Neural crest cell (in vitro differentiated cells): ENCODE measurements at regions not wholly inside any gene's neighbourhood (a gene's known extent, or its start where the extent isn't known, plus 50 kb on each side); places are given as distances from the start of the nearest gene placed in this dataset.
A peak's percentile ranks its signal among the peaks of the same experiment; 100 is the strongest.

Experiments
- DNase-seq: peaks from one replicate; pipeline ENCODE4 v3.0.0; 2021; ENCODE audit warnings: low read depth, mixed read lengths, low spot score
- H3K27ac Mint-ChIP-seq: one replicate; pipeline ENCODE4 v1.8.0; 2021; ENCODE audit warnings: mild to moderate bottlenecking, mixed read lengths; ENCODE audit not compliant: unreplicated experiment
- H3K27me3 Mint-ChIP-seq: 2 replicates; pipeline ENCODE4 v1.8.0; 2021; ENCODE audit warnings: low read depth, mild to moderate bottlenecking, mixed read lengths
- H3K36me3 Mint-ChIP-seq: 2 replicates; pipeline ENCODE4 v1.8.0; 2021; ENCODE audit warnings: low read depth, mild to moderate bottlenecking, mixed read lengths
- H3K4me1 Mint-ChIP-seq: 2 replicates; pipeline ENCODE4 v1.8.0; 2021; ENCODE audit warnings: mixed read lengths
- H3K4me3 Mint-ChIP-seq: one replicate; pipeline ENCODE4 v1.8.0; 2021; ENCODE audit warnings: mild to moderate bottlenecking, mixed read lengths
- H3K9me3 Mint-ChIP-seq: 2 replicates; pipeline ENCODE4 v1.8.0; 2021; ENCODE audit warnings: mixed read lengths
- CTCF ChIP-seq: fragments of 200-600 bp; sonication (generic); conservative IDR thresholded peaks from 2 replicates; pipeline ENCODE4 v1.5.0; 2021; ENCODE audit warnings: antibody characterized with exemption, mild to moderate bottlenecking

DNA sequence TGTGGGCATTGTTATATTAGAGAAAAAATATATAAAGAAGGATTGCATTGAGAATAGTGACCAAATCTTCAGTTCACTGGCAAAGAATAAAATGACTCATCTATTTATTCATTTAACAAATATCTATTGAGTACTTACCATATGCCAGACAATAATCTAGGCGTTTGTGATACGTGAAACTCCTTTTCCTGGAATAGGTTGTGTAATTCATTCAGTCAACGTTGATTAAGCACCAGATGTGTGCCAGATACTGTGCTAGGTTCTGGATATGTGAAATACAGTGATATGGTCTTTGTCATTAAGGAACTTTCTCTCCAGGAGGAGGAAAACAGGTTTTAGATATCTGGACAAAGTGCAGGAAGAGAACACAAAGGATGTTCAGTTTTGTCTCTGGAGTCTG is 344.5 kb downstream of the RWDD3 start:
- TF ChIP-seq CTCF = no peak
- no peak for DNase-seq
- peaks cover 2% of the 10 kb centered on the region for H3K9me3 Mint-ChIP-seq
- no peaks in the 10 kb centered on the region for H3K36me3 Mint-ChIP-seq
- H3K27me3 Mint-ChIP-seq = peaks cover 4% of the 10 kb centered on the region
- H3K4me1 Mint-ChIP-seq = peaks cover 15% of the 10 kb centered on the region
- no peak overlapping the region for H3K4me3 Mint-ChIP-seq
- H3K27ac Mint-ChIP-seq = no peak overlapping the region

GRCh38 chr1:95582191-95582590 is 348.2 kb downstream of the RWDD3 start:
- no peak for DNase-seq
- H3K9me3 Mint-ChIP-seq = peaks cover 2% of the 10 kb centered on the region
- no peak overlapping the region for H3K4me3 Mint-ChIP-seq
- no peak for TF ChIP-seq CTCF
- peaks cover 4% of the 10 kb centered on the region for H3K27me3 Mint-ChIP-seq
- no peaks in the 10 kb centered on the region for H3K36me3 Mint-ChIP-seq
- H3K4me1 Mint-ChIP-seq = peaks cover 18% of the 10 kb centered on the region
- no peak overlapping the region for H3K27ac Mint-ChIP-seq

DNA sequence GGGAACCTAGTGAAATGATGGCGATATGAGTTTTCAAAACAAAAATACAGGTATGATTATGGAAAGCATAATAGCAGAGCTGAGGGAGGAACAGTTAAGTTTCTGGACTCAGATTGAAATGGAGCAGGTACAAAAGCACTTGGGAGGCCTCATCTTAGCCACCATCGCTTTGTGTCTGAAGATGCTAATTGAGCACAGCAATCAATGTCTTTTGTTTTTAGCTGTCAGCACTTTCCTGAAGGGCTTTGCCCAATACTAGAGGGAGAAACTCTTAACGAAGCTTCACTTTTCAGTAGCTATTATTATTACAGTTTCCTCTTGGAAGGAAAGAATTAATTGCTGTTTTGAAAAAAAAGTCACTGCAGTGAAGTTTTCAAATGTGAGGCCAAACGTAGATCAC is 348.7 kb downstream of the RWDD3 start:
- Mint-ChIP-seq H3K4me1 (peaks cover 18% of the 10 kb centered on the region), H3K36me3 (no peaks in the 10 kb centered on the region), H3K27me3 (peaks cover 4% of the 10 kb centered on the region), H3K27ac (no peak overlapping the region), H3K9me3 (peaks cover 2% of the 10 kb centered on the region), H3K4me3 (no peak overlapping the region)
- TF ChIP-seq CTCF = no peak
- no peak for DNase-seq

DNA sequence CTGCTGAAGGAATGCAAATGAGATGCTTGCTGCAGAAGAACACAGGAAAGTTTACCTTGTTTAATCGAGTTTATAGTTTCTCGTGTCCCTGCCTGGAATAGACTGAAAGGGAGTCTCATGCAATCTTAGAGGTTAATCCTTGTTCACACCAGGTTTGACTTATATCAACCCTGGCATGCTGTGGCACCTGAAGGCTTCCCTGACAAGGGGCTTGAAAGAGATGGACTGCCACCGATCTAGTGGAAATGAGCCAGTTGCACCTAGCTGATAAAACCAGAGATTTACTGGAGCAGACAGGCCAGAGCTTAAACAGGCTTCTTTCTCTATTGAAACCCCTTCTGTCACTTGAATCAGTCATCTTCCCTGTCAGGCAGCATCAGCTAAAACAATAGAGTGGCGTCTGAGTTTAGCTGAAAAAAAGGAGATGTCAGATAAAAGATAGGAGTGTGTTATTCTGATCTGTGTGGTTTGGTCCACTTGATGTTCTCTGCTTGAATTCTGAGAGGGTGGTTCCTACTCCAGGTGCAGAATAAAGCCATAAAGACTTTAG is 349.7 kb downstream of the RWDD3 start:
- H3K9me3 Mint-ChIP-seq = peaks cover 6% of the 10 kb centered on the region
- H3K27me3 Mint-ChIP-seq = peaks cover 4% of the 10 kb centered on the region
- TF ChIP-seq CTCF = no peak
- peaks cover 18% of the 10 kb centered on the region for H3K4me1 Mint-ChIP-seq
- no peak overlapping the region for H3K4me3 Mint-ChIP-seq
- DNase-seq = no peak
- H3K27ac Mint-ChIP-seq = peak overlapping the region; percentile 73
- no peaks in the 10 kb centered on the region for H3K36me3 Mint-ChIP-seq

- Mint-ChIP-seq H3K4me3 (no peak overlapping the region), H3K27ac (no peak overlapping the region), H3K36me3 (no peaks in the 10 kb centered on the region), H3K9me3 (peaks cover 6% of the 10 kb centered on the region), H3K4me1 (peaks cover 18% of the 10 kb centered on the region), H3K27me3 (no peaks in the 10 kb centered on the region)
- no peak for TF ChIP-seq CTCF
- DNase-seq = no peak
These were observed 350.3 kb downstream of the RWDD3 start for GRCh38 chr1:95584315-95584714.

GRCh38 chr1:95604771-95605170 is 370.8 kb downstream of the RWDD3 start:
- Mint-ChIP-seq H3K27me3 (no peaks in the 10 kb centered on the region), H3K36me3 (no peaks in the 10 kb centered on the region), H3K27ac (no peak overlapping the region), H3K9me3 (peaks cover 9% of the 10 kb centered on the region), H3K4me1 (peaks cover 6% of the 10 kb centered on the region), H3K4me3 (no peak overlapping the region)
- DNase-seq = no peak
- TF ChIP-seq CTCF = no peak
